WTC11 (cell line): ENCODE measurements at regions not wholly inside any gene's neighbourhood (a gene's known extent, or its start where the extent isn't known, plus 50 kb on each side); places are given as distances from the start of the nearest gene placed in this dataset.

Source experiments
- ATAC-seq: fragments of 200-7000 bp; cut with Tn5 transposase; 2 replicates; pipeline ENCODE4 v1.10.0; 2021; ENCODE audit warnings: mild to moderate bottlenecking, moderate library complexity
- CTCF ChIA-PET: fragments of 300-600 bp; sonication (Branson Sonifier 250); formaldehyde crosslinking; loops from one replicate; lab custom pipeline; 2021; ENCODE audit warnings: antibody characterized with exemption; lab: Charles Lee
- POLR2A ChIA-PET: fragments of 350-600 bp; sonication (Branson Sonifier 250); formaldehyde crosslinking; loops from one replicate; lab custom pipeline; 2021; ENCODE audit warnings: antibody characterized with exemption; lab: Charles Lee
- DNase-seq: peaks from one replicate; pipeline ENCODE4 v3.0.0; 2021; ENCODE audit warnings: low spot score
- H3K27ac Mint-ChIP-seq: 2 replicates; pipeline ENCODE4 v1.8.0; 2021; ENCODE audit warnings: mixed read lengths
- H3K27me3 Mint-ChIP-seq: 2 replicates; pipeline ENCODE4 v1.8.0; 2021; ENCODE audit warnings: low read depth, mild to moderate bottlenecking, moderate library complexity, mixed read lengths
- H3K36me3 Mint-ChIP-seq: 2 replicates; pipeline ENCODE4 v1.8.0; 2021; ENCODE audit warnings: mixed read lengths
- H3K4me1 Mint-ChIP-seq: 2 replicates; pipeline ENCODE4 v1.8.0; 2022; ENCODE audit warnings: mixed read lengths
- H3K4me3 Mint-ChIP-seq: 2 replicates; pipeline ENCODE4 v1.8.0; 2021; ENCODE audit warnings: mild to moderate bottlenecking, moderate library complexity, mixed read lengths
- H3K9me3 Mint-ChIP-seq: 2 replicates; pipeline ENCODE4 v1.8.0; 2021; ENCODE audit warnings: mixed read lengths
- CBFB ChIP-seq: sonication (generic); formaldehyde crosslinking; IDR thresholded peaks from 2 replicates; pipeline ENCODE4 v1.8.1; 2022; ENCODE audit warnings: mild to moderate bottlenecking, low read depth, missing genetic modification reagents
- CDX4 ChIP-seq: fragments of 250-450 bp; sonication (Bioruptor Pico); IDR thresholded peaks from 2 replicates; pipeline ENCODE4 v1.9.0; 2021; ENCODE audit warnings: moderate library complexity, mild to moderate bottlenecking, inconsistent platforms, borderline replicate concordance
- CTCF ChIP-seq: fragments of 200-600 bp; IDR thresholded peaks from 2 replicates; pipeline ENCODE4 v1.8.0; 2022; ENCODE audit warnings: antibody characterized with exemption
- E2F4 ChIP-seq: sonication (generic); formaldehyde crosslinking; IDR thresholded peaks from 2 replicates; pipeline ENCODE4 v1.8.1; 2022; ENCODE audit warnings: low read depth, mild to moderate bottlenecking, moderate library complexity, missing genetic modification reagents, borderline replicate concordance
- GTF2I ChIP-seq: fragments of 250-450 bp; sonication (Bioruptor Pico); conservative IDR thresholded peaks from 2 replicates; pipeline ENCODE4 v1.4.0; 2021; ENCODE audit warnings: mild to moderate bottlenecking
- HMGA2 ChIP-seq: fragments of 250-450 bp; sonication (Bioruptor Pico); IDR thresholded peaks from 2 replicates; pipeline ENCODE4 v1.4.0; 2021; ENCODE audit warnings: mild to moderate bottlenecking, moderate library complexity
- IRF2 ChIP-seq: sonication (generic); formaldehyde crosslinking; IDR thresholded peaks from 2 replicates; pipeline ENCODE4 v1.8.0; 2022; ENCODE audit warnings: low read depth, missing genetic modification reagents, borderline replicate concordance
- NFATC4 ChIP-seq: fragments of 250-450 bp; sonication (Bioruptor Pico); IDR thresholded peaks from 2 replicates; pipeline ENCODE4 v1.9.0; 2021; ENCODE audit warnings: mild to moderate bottlenecking
- NR2C2 ChIP-seq: sonication (generic); formaldehyde crosslinking; IDR thresholded peaks from 2 replicates; pipeline ENCODE4 v1.8.0; 2022; ENCODE audit warnings: mild to moderate bottlenecking, missing genetic modification reagents
- RORB ChIP-seq: fragments of 250-450 bp; sonication (Bioruptor Pico); IDR thresholded peaks from 2 replicates; pipeline ENCODE4 v1.9.0; 2021; ENCODE audit warnings: mild to moderate bottlenecking
- SMAD4 ChIP-seq: sonication (generic); formaldehyde crosslinking; IDR thresholded peaks from 2 replicates; pipeline ENCODE4 v1.8.0; 2022; ENCODE audit warnings: mild to moderate bottlenecking, missing genetic modification reagents
- SP1 ChIP-seq: sonication (generic); formaldehyde crosslinking; conservative IDR thresholded peaks from 2 replicates; pipeline ENCODE4 v1.8.1; 2022; ENCODE audit warnings: missing genetic modification reagents
- STAT6 ChIP-seq: sonication (generic); formaldehyde crosslinking; conservative IDR thresholded peaks from 2 replicates; pipeline ENCODE4 v1.8.1; 2023; ENCODE audit warnings: mild to moderate bottlenecking, low read depth, missing genetic modification reagents, moderate library complexity
- TEAD1 ChIP-seq: sonication (generic); formaldehyde crosslinking; IDR thresholded peaks from 2 replicates; pipeline ENCODE4 v1.8.0; 2022; ENCODE audit warnings: mild to moderate bottlenecking, missing genetic modification reagents
- ZNF232 ChIP-seq: sonication (generic); formaldehyde crosslinking; IDR thresholded peaks from 2 replicates; pipeline ENCODE4 v1.8.0; 2022; ENCODE audit warnings: mild to moderate bottlenecking, missing genetic modification reagents
- ZNF423 ChIP-seq: fragments of 250-450 bp; sonication (Bioruptor Pico); IDR thresholded peaks from 2 replicates; pipeline ENCODE4 v2.1.2; 2022; ENCODE audit warnings: mild to moderate bottlenecking, moderate library complexity
- ZNF532 ChIP-seq: fragments of 250-450 bp; sonication (Bioruptor Pico); IDR thresholded peaks from 2 replicates; pipeline ENCODE4 v1.9.0; 2021; ENCODE audit warnings: mild to moderate bottlenecking, borderline replicate concordance
- ZNF671 ChIP-seq: fragments of 250-450 bp; sonication (Bioruptor Pico); IDR thresholded peaks from 2 replicates; pipeline ENCODE4 v1.8.0; 2021; ENCODE audit warnings: mild to moderate bottlenecking

- TF ChIP-seq ZNF532 (CRISPR knock-in tag) (no peak), IRF2 (CRISPR knock-in tag) (no peak), GTF2I (CRISPR knock-in tag) (no peak)
- TF ChIP-seq, all 79 proteins: peak for 0
These were observed 93.0 kb upstream of the GPR139 start (continued) for GRCh38 chr16:20166531-20167235.

GRCh38 chr16:20153444-20153843, 79.8 kb upstream of the GPR139 start:
- DNase-seq (no peak), ATAC-seq (no peak)
- H3K4me3 Mint-ChIP-seq, result no peak overlapping the region
- no peak overlapping the region for H3K27ac Mint-ChIP-seq
- ChIA-PET POLR2A (no interaction called here), CTCF (interaction anchor here (0.5 kb wide), 1 partner anchor 92 kb away, joined by 4 read pairs; no protein-coding TSS in a partner anchor)
- H3K4me1 Mint-ChIP-seq, result no peaks in the 10 kb centered on the region
- peaks cover 16% of the 10 kb centered on the region for H3K9me3 Mint-ChIP-seq
- H3K27me3 Mint-ChIP-seq, result no peaks in the 10 kb centered on the region
- H3K36me3 Mint-ChIP-seq, result no peaks in the 10 kb centered on the region
- no peak for TF ChIP-seq SP1 (CRISPR knock-in tag)
- no peak for TF ChIP-seq NFATC4 (CRISPR knock-in tag)
- no peak for TF ChIP-seq HMGA2
- no peak for TF ChIP-seq CTCF
- TF ChIP-seq SMAD4 (CRISPR knock-in tag), result no peak
- TF ChIP-seq E2F4 (CRISPR knock-in tag), result no peak
- TF ChIP-seq ZNF671 (CRISPR knock-in tag), result no peak
- no peak for TF ChIP-seq RORB (CRISPR knock-in tag)
- no peak for TF ChIP-seq ZNF423 (CRISPR knock-in tag)
- no peak for TF ChIP-seq TEAD1 (CRISPR knock-in tag)
- no peak for TF ChIP-seq ZNF532 (CRISPR knock-in tag)
- no peak for TF ChIP-seq STAT6 (CRISPR knock-in tag)
- no peak for TF ChIP-seq ZNF232
- no peak for TF ChIP-seq NR2C2 (CRISPR knock-in tag)
- TF ChIP-seq CDX4 (CRISPR knock-in tag), result no peak
- TF ChIP-seq CBFB (CRISPR knock-in tag), result no peak
